ENCODE measurements at regions not wholly inside any gene's neighbourhood (a gene's known extent, or its start where the extent isn't known, plus 50 kb on each side); places are given as distances from the start of the nearest gene placed in this dataset.

DNA sequence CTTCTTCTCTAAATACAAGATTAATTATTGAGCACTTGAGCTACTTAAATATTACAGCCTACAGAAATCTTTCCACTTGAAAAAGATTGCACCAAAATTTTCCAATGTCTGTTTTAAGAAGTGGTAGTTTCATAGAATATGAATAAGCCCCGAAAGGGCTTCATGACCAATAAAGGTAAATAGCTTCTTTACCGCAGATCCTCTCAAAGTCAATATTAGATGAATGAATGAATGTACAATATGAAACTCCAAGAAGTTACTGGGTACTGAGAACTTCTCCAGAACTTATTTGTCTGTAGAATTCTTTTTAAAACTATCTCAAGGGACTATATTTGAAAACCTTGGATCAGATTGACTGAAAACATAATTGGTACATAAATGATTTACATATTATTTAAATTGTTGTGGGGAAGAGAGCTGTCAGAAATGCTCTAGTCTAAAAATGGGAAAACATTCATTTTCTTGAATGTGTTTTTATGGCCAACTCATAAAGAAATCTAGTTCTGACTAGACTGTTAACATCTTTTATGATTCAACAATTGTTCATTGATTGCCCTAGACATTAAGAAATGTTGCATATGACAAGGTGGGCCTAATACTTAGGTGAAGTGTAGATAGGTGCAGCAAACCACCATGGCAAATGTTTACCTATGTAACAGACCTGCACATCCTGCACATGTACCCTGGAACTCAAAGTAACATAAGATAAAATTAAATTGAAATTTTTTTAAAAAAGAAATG is 227.0 kb downstream of the SPRY2 start:
- Histone ChIP-seq H3K4me3 (ENCODE audit: control insufficient read depth in 2 of 3, extremely low read depth in 1 of 3, insufficient read depth in 2 of 3, low read depth in 1 of 3, low read length in 3 of 3) (no peak overlapping the region), H4K20me1 (ENCODE audit: control insufficient read depth, extremely low read depth, insufficient read depth, low read length) (no peaks in the 10 kb centered on the region), H3K36me3 (ENCODE audit: control insufficient read depth in 2 of 2, extremely low read depth in 1 of 2, insufficient read depth in 2 of 2, low read length in 2 of 2) (no peaks in the 10 kb centered on the region), H3K79me2 (ENCODE audit: control insufficient read depth, insufficient read depth, low read length) (no peaks in the 10 kb centered on the region), H3K9ac (ENCODE audit: control insufficient read depth, extremely low read depth, insufficient read depth, low read length) (no peak overlapping the region), H3K4me2 (ENCODE audit: control insufficient read depth, extremely low read depth, insufficient read depth, low read depth, low read length) (no peak overlapping the region), H3K27ac (ENCODE audit: control insufficient read depth, insufficient read depth, low read length) (no peak overlapping the region), H3K9me1 (ENCODE audit: control insufficient read depth, extremely low read depth, insufficient read depth, low read length) (no peaks in the 10 kb centered on the region), H3K27me3 (ENCODE audit: control insufficient read depth, extremely low read depth, insufficient read depth, low read length) (no peaks in the 10 kb centered on the region), H3K9me3 (ENCODE audit: control insufficient read depth, low read depth, low read length) (no peaks in the 10 kb centered on the region), H2AFZ (ENCODE audit: control insufficient read depth, low read length) (no peak overlapping the region), H3K4me1 (ENCODE audit: control insufficient read depth, extremely low read depth, insufficient read depth, low read length) (no peaks in the 10 kb centered on the region)
- DNase-seq (ENCODE audit: low read depth, low spot score) = no peak
- dilution Hi-C loops (cut with MboI; ENCODE audit: extremely low pct_ligation_motif_present, low sequenced_read_pairs) = no loop called here
- TF ChIP-seq EZH2 (IDR thresholded peaks at IDR 0.05; ENCODE audit: low read length) (no peak), CTCF (optimal IDR thresholded peaks at IDR 0.05 in 1 of 3, IDR thresholded peaks at IDR 0.05 in 1 of 3, conservative IDR thresholded peaks at IDR 0.05 in 1 of 3; ENCODE audit: extremely low read depth in 1 of 3, insufficient read depth in 2 of 3, low read length in 3 of 3) (no peak)
- no peak for FAIRE-seq

DNA sequence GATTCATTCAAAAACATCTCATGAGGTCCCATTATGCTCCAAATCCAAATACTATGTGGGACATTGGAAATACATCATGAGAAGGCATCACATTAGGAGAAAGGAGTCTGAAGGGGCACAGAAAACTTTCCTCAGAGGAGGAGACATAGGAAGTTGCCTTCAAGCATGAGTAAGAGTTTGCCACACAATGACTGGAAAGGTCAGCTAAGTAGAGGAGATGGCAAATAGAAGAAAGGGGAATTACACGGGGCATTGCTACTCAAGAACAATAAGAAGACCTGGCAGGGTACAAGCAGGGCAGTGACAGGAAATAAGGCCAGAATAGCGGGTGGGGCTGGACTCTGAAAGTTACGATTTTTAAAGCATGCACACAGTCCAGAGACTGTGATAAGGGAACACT is 231.6 kb downstream of the SPRY2 start:
- DNase-seq (ENCODE audit: low read depth, low spot score) (no peak), FAIRE-seq (no peak)
- Histone ChIP-seq H3K27ac (ENCODE audit: control insufficient read depth, insufficient read depth, low read length) (no peak overlapping the region), H3K4me1 (ENCODE audit: control insufficient read depth, extremely low read depth, insufficient read depth, low read length) (no peaks in the 10 kb centered on the region), H3K9me1 (ENCODE audit: control insufficient read depth, extremely low read depth, insufficient read depth, low read length) (no peaks in the 10 kb centered on the region), H3K4me3 (ENCODE audit: control insufficient read depth in 2 of 3, extremely low read depth in 1 of 3, insufficient read depth in 2 of 3, low read depth in 1 of 3, low read length in 3 of 3) (no peak overlapping the region), H2AFZ (ENCODE audit: control insufficient read depth, low read length) (no peak overlapping the region), H3K9me3 (ENCODE audit: control insufficient read depth, low read depth, low read length) (no peaks in the 10 kb centered on the region), H3K36me3 (ENCODE audit: control insufficient read depth in 2 of 2, extremely low read depth in 1 of 2, insufficient read depth in 2 of 2, low read length in 2 of 2) (no peaks in the 10 kb centered on the region), H3K4me2 (ENCODE audit: control insufficient read depth, extremely low read depth, insufficient read depth, low read depth, low read length) (no peak overlapping the region), H3K79me2 (ENCODE audit: control insufficient read depth, insufficient read depth, low read length) (no peaks in the 10 kb centered on the region), H4K20me1 (ENCODE audit: control insufficient read depth, extremely low read depth, insufficient read depth, low read length) (no peaks in the 10 kb centered on the region), H3K27me3 (ENCODE audit: control insufficient read depth, extremely low read depth, insufficient read depth, low read length) (no peaks in the 10 kb centered on the region), H3K9ac (ENCODE audit: control insufficient read depth, extremely low read depth, insufficient read depth, low read length) (no peak overlapping the region)
- dilution Hi-C loops (cut with MboI; ENCODE audit: extremely low pct_ligation_motif_present, low sequenced_read_pairs) = no loop called here
- TF ChIP-seq EZH2 (IDR thresholded peaks at IDR 0.05; ENCODE audit: low read length) (no peak), CTCF (optimal IDR thresholded peaks at IDR 0.05 in 1 of 3, IDR thresholded peaks at IDR 0.05 in 1 of 3, conservative IDR thresholded peaks at IDR 0.05 in 1 of 3; ENCODE audit: extremely low read depth in 1 of 3, insufficient read depth in 2 of 3, low read length in 3 of 3) (no peak)

All from keratinocyte (primary cell).